ENCODE measurements at regions not wholly inside any gene's neighbourhood (a gene's known extent, or its start where the extent isn't known, plus 50 kb on each side); places are given as distances from the start of the nearest gene placed in this dataset.
"Not testable (repeated sequence)": the region's sequence is repeated elsewhere in the genome, so short reads cannot be mapped to it uniquely, and the experiment has no call there.

DNA sequence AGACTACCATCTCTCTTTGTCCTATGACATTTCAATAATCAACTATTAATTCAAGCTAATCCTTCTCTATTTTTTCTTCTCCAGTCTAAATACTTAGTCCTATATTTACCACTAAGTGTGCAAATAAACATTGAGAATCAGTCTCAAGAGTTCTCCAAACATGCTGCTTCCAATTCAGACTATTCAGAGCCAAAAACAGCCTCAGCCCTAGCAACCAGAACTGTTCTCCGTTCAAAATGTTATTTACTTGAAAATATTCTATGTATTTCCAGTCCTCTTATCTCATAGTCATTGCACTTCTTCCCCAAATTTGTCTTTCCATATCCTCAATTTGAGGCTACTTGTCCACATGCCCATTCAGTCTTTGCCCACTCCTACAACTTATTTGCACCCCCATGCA, 805.5 kb downstream of the IGSF11 start:
- DNase-seq (ENCODE audit: low spot score) = no peak
- intact Hi-C loops (cut with DNase I) = no loop called here

DNA sequence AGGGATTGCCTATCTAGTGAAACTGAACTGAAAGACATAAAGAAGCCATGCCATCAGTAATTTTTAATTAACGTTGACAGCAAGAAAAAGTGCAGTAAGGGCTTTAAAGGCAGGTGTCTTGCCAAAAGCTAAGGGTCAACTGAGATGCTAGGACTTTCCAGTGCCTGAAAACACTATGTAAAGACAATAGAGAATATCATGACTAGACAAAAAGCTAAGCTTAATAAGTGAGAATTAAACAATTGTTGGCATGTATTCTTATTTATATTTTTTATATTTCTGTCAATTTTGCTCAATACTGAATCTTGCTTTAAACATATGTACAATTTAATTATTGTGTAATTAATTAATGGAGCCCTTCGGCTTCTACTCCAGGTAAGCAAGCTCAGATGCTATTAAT, 803.1 kb downstream of the IGSF11 start:
- intact Hi-C loops (cut with DNase I) = no loop called here

DNA sequence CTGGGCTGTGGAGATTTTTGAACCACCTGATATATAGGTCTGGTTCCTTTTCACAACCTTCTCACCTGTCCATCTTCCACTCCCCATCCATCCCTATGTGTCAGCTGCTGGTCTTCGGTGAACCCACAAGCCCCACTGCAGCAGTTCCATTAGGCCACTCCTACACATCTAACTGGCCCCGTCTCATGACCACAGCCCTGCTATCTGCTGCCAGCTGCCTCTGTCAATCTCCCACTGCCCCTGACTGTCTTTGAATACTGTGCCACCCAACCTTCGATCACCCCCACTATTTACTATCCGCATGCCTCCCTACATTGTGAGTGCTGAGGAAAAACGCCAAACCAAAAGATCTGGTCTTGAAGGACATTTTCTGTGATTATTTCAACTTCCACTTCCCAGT, 795.4 kb downstream of the IGSF11 start:
- DNase-seq (ENCODE audit: low spot score) = no peak
- intact Hi-C loops (cut with DNase I) = no loop called here

More for the DNA sequence above, 803.1 kb downstream of the IGSF11 start:
- no peak for DNase-seq (ENCODE audit: low spot score)

DNA sequence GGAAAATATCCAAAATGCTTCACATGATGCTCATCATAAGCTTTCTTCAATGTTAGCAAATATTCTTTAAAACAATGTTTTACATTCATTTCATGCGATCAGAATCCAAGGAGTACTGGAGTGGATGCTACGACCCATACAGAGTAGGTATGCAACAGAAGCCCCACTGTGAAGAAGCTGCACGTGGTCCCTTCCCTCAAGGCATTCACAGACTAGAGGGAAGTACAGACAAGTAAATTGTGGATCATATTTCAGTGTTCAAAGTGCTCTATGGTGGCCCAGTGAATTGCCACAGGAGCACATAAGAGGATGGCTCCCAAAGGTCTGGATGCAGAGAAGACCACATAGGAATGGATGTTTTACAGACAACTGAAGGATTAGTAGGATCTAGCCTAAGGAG, 789.9 kb downstream of the IGSF11 start:
- intact Hi-C loops (cut with DNase I) = no loop called here
- no peak for DNase-seq (ENCODE audit: low spot score)

DNA sequence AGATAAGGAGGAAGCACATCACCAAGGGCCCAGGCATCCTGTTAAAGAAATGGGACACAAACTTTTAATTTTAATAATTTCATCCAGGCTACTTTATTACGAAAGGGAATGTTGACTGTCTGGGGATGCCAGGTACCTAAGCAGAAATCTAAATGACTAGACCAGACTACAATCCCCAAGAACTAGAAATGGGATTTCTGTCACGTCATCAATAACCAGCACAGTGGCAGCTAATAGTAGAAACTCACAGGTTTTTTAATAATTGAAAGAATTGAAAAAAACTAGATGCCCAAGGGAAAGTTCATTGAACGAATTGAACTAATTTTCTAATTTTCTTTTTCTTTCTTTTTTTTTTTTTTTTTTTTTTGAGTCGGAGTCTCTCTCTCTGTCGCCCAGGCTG, 789.3 kb downstream of the IGSF11 start:
- intact Hi-C loops (cut with DNase I) = no loop called here

DNA sequence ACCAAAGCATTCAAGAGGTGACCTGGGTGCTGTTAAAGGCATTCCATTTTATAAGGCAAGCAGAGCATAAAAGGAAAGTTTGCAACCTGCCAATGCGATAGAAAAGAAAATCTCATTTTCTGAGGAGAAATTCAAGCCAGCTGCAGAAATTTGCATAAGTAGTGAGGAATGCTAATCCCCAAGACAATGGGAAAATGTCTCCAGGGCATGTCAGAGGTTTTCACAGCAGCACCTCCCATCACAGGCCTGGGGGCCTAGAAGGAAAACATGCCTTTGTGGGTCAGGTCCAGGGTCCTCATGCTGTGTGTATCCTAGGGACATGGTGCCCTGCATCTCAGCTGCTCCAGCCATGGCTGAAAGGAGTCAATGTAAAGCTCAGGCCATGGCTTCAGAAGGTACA, 775.8 kb downstream of the IGSF11 start:
- intact Hi-C loops (cut with DNase I); DNase-seq (ENCODE audit: low spot score): not testable (repeated sequence)

More for the DNA sequence above, 789.3 kb downstream of the IGSF11 start:
- DNase-seq (ENCODE audit: low spot score) = no peak

DNA sequence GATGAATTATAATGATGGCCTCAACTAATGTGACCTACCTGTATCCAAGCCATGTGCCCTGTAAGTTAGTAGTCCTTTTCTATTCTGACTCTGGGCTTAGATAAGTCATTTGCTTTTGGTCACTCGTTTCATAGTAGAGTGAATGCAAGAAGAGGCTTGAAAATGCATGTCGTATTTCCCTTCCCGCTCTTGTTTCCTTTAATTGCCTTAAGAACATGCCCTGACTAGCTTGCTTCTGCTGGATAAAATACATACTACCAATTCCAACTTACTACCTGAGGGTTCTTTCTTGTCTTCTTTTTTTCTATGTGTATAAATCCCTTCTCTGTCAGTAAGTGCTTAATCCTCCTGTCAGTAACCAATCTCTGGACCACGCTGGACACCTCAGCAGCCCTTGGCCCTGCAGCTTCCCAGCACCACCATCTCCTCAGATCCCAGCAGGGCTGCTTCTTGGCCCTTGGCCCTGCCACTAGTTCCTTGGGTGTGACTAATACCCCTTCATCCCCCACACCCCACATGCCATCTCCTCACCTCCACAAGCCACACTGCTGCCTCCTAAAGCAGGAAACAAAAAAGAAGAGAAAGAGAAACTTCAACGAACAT, 771.7 kb downstream of the IGSF11 start:
- intact Hi-C loops (cut with DNase I) = no loop called here
- DNase-seq (ENCODE audit: low spot score) = no peak

DNA sequence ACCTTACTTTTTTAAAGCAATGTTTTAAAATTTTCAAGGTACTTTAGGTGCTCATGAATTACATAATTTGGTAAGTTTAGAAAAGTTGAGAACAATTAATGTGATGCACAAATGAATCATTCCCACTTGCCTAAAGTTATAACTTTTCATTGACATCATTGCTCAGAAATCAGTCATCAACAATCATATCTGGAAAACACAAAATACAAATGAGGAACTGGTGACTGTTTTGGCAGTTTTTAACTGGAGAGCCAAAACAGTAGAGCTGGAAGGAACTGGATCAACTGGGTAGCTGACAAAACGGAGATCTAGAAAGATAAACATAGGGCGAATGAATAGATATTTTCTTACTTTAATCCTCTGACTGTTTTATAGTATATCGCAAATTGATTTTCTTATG, 767.1 kb downstream of the IGSF11 start:
- intact Hi-C loops (cut with DNase I) = no loop called here
- DNase-seq (ENCODE audit: low spot score) = no peak

DNA sequence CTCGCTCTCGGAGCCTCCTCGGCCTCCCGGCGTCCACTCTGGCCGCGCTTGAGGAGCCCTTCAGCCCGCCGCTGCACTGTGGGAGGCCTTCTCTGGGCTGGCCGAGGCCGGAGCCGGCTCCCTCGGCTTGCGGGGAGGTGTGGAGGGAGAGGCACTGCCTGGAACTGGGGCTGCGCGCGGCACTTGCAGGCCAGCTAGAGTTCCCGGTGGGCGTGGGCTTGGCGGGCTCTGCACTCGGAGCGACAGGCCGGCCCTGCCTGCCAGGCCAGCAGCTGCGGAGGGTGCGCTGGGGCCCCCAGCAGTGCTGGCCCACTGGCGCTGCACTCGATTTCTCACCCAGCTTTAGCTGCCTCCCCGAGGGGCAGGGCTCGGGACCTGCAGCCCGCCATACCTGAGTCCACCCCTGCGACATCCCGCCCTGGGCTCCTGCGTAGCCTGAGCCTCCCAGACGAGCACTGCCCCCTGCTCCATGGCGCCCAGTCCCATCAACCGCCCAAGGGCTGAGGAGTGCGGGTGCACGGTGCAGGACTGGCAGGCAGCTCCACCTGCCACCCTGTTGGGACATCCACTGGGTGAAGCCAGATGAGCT, 765.0 kb downstream of the IGSF11 start:
- intact Hi-C loops (cut with DNase I) = no loop called here
- DNase-seq (ENCODE audit: low spot score) = no peak

DNA sequence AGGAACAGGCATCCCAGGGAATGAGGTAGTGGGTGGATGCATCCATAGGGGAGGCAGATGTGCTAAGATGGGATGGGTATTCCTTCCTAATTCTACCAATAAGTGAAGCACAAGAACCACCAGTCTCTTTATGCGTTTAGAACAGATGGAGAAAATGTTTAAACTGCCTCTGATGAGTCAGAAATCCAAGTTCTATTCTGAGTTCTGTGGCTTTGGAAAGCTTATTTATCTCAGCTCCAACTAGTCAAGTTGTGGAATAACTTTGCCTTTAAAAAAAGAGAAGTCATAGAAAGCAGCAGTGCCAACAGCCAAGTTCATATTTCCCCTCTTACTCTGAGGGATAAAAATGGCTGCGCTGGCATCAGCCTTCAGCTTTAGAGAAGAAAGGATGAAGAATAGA, 761.7 kb downstream of the IGSF11 start:
- DNase-seq (ENCODE audit: low spot score) = no peak

DNA sequence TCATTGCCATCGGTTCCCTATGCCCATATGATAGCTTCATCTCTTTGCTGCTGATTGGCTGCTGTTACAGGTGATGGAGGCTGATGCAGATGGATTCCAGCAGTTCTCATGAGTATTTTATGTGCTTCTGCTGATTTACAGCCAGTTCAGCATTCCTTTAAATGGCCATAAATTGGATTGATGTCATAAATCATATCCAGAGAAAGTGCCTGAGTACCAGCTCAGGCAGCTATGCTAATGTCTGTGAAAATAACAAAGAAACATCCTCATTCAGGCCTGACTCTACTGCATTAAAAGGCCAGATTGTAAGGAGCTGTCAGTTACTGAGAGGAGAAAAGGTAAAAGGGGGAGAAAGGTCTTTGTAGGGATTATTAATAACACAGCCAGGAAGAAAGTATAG, 756.8 kb downstream of the IGSF11 start:
- no peak for DNase-seq (ENCODE audit: low spot score)
- intact Hi-C loops (cut with DNase I) = no loop called here

More for the DNA sequence above, 761.7 kb downstream of the IGSF11 start:
- intact Hi-C loops (cut with DNase I) = no loop called here

DNA sequence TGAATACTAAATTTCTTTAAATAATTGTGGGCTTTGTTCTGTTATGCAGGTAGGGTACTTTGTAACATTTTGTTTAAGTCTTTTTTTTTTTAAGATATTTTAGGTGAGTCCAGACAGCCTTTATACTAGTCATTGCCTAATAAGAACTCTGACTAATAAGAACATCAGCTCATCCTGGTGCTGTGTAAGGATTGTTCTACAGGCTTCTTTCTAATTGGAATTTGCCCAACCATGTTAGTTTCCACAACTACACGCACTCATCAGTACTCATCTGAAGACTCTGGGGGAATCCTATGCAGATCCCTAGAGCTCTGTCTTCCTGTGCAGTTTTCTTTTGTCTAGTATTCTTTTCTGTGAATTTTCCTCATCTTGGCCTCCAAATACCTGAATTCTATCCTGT, 741.8 kb downstream of the IGSF11 start:
- intact Hi-C loops (cut with DNase I) = no loop called here
- no peak for DNase-seq (ENCODE audit: low spot score)

DNA sequence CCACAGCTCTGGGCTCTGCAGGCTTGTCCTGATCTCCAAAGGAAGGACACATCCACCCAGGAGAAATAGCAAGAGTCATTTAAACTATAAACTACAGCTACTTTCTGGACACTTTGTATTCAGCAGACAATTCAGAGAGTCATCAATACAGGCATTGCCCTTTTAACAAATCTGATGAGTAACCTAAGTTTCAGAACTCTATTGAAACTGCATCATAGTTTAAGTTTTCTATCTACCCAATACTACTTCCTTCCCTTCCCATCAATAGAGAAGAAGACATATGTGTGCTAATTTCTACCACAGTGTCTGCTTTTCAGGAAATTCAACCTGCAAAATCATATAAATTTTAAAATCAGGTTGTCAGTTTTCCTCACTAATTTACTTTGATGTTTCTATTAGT, 736.5 kb downstream of the IGSF11 start:
- intact Hi-C loops (cut with DNase I) = no loop called here
- no peak for DNase-seq (ENCODE audit: low spot score)

DNA sequence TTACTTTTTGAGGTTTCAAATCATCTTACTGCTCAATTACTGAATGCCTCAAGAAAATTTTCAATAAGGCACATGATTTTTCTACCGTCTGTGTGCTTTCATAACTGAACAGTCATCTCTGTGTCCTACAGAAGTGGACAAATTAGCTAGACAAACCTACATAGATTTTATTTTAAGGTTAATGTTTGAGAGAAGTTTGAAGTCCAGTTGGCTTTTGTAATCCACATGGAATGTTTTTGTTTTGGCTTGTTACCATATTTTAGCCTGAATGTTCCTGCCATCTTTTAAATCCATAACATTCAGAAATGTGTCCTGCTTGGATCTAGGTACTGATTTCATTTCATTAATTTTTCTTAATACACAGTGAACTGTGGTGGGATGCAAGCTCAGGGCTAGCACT, 730.1 kb downstream of the IGSF11 start:
- intact Hi-C loops (cut with DNase I) = no loop called here
- no peak for DNase-seq (ENCODE audit: low spot score)

DNA sequence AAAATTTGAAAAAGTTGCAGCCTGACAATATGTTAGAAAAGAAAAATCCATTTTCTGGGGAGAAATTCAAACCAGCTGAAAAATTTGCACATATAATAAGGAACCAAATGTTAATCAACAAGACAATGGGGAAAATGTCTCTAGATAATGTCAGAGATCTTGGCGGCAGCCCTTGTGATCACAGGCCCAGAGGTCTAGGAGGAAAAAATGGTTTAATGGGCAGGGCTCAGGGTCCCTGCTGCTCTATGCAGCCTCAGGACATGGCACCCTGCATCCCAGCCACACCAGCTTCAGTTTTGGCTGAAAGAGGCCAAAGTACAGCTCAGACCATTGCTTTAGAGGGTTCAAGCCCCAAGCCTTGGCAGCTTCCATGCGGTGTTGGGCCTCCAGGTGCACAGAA, 701.9 kb downstream of the IGSF11 start:
- DNase-seq (ENCODE audit: low spot score) = no peak
- intact Hi-C loops (cut with DNase I) = no loop called here

DNA sequence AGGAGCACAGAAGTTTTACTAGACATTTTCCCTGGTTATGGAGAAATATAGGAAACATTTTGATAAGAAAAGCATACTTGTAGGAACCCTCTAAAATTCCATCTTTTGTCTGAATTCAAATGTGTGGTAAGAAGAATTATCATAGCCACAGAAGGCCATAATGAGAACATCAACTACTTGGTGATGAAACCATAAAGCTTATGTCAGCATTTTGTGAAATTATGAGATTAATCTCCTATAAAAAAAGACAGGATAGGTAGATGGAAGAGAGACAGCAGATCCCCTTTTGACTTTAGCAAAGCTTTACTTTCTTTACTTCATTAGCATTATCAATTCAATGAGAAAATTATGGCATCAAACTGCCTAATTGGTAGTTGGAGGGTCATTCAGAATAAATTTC, 697.0 kb downstream of the IGSF11 start:
- no peak for DNase-seq (ENCODE audit: low spot score)
- intact Hi-C loops (cut with DNase I) = no loop called here

DNA sequence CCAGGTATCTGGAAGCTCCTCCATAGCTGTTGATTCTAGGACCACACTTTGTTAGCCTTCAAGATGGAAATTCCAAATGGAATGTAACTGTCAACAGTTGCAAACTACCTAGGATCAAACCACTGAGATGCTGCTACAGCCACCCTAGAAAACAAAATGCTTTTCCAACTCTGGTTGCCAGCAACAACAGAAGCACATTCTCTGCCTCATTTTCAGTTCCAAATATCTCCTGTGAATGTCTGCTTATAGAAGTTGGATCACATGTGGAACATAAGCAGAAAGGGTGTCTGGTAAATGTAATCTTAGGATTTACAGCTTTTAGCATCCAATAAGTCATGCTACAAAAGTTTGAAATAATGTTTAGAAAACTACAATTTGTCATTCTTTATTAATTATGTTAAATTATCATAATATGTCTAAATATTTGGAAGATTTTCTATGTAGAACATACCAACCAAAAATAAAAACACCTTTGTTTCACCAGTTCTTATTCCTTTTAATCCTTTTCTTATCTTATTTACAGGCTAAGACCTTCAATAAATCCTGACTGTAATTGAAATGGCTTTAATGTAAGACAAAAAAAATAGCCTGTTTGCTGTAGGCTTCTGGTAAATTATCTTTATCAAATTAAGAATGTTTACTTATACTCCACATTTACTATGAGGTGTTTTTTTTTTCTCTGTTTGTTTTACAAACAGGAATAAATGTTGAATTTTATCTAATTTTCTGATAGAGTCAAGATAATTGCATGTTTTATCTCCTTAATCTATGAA, 687.1 kb downstream of the IGSF11 start:
- intact Hi-C loops (cut with DNase I) = no loop called here
- no peak for DNase-seq (ENCODE audit: low spot score)

DNA sequence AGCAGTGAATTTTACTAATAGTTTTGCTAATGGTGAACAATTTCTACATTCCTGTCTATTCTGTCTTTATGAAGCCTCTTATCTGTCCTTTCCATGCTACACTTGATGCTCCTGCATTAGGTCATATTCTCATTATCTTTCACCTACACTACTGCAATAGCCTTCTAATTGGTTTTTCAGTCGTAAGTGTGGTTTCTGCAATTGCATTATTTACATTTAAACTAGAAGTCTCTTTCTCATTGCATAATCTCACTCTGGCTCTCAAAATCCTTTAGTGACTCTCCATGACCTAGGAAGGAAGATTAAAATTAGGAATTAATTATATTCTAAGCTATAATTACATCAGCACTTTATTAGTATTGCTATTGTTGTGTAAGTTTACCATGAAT, 686.5 kb downstream of the IGSF11 start:
- DNase-seq (ENCODE audit: low spot score) = no peak
- intact Hi-C loops (cut with DNase I) = no loop called here

DNA sequence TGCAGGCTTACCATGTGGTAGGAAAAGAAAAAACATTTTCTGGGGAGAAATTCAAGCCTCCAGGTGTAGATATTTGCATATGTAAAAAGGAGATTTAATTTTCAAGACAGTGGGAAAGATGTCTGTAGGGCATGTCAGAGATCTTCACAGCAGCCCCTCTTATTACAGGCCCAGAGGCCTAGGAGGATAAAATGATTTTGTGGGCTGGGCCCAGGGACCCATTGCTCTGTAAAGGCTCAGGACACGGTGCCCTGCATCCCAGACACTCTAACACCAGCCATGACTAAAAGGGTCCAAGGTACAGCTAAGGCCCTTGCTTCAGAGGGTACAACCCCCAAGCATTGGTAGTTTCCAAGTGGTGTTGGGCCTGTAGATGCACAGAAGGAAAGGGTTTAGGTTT, 680.1 kb downstream of the IGSF11 start:
- intact Hi-C loops (cut with DNase I) = no loop called here
- no peak for DNase-seq (ENCODE audit: low spot score)

DNA sequence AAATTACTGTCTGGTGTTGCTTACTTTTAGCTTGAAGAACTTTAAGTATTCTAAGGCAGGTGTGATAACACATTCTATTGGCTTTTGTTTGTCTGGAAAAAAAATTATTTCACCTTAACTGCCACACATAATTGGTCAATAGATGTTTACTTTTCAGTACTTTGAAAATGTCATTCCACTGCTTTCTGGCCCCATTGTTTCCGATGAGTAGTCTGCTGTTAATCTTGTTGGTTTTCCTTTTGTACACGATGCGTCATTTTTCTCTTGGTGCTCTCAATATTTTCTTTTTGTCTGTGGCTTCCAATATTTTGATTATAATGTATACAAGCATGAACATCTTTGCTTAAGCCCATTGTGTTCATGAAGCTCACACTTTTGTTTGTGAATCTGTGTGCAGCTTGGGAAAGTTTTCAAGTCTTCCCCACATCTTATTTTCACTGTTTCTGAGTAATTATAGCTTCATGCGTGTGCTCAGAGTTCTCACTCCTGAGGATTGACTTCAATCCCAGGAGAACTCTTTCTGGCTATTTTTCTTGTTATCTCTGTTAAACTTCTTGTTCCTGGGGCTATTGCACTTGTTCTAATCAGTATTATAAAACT, 664.7 kb downstream of the IGSF11 start:
- intact Hi-C loops (cut with DNase I) = no loop called here
- no peak for DNase-seq (ENCODE audit: low spot score)

DNA sequence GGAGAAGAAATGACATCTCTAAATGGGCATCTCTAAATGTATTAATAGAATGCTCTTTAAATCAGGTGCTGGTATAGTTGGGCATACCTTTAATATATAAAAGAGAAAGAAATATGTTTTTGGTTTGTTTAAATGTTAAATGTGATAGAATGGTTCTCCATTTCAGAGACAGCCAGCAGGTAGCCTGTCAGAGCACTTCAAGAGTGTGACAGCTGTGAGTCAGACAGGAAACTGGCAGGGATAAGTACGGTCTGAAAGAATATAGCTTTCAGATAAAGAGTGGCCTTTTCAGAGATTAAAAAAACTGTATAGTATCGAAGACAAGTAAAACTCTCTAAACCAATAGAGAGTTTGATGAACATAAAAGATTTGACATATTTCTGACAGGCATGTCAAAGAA, 654.1 kb downstream of the IGSF11 start:
- intact Hi-C loops (cut with DNase I) = no loop called here
- DNase-seq (ENCODE audit: low spot score) = no peak

All from cardiac septum (tissue), 1 donor.